H7 (cell line): ENCODE measurements at regions not wholly inside any gene's neighbourhood (a gene's known extent, or its start where the extent isn't known, plus 50 kb on each side); places are given as distances from the start of the nearest gene placed in this dataset.
"Not testable (repeated sequence)": the region's sequence is repeated elsewhere in the genome, so short reads cannot be mapped to it uniquely, and the experiment has no call there.

Experiments used
- DNase-seq: peaks from one replicate; pipeline ENCODE4 v3.0.0; 2012
- H3K27me3 ChIP-seq: 2 replicates; pipeline ENCODE4 v1.6.0; 2011; ENCODE audit warnings: mild to moderate bottlenecking, low read length; ENCODE audit not compliant: control insufficient read depth, insufficient read depth
- H3K36me3 ChIP-seq: replicated peaks from 2 replicates; pipeline ENCODE4 v1.5.1; 2011; ENCODE audit warnings: low read length; ENCODE audit not compliant: control insufficient read depth, insufficient read depth
- H3K4me3 ChIP-seq: 2 replicates; pipeline ENCODE4 v1.5.1; 2011; ENCODE audit warnings: low read depth, mild to moderate bottlenecking, control low read depth, low read length, moderate library complexity; ENCODE audit not compliant: insufficient read depth

DNA sequence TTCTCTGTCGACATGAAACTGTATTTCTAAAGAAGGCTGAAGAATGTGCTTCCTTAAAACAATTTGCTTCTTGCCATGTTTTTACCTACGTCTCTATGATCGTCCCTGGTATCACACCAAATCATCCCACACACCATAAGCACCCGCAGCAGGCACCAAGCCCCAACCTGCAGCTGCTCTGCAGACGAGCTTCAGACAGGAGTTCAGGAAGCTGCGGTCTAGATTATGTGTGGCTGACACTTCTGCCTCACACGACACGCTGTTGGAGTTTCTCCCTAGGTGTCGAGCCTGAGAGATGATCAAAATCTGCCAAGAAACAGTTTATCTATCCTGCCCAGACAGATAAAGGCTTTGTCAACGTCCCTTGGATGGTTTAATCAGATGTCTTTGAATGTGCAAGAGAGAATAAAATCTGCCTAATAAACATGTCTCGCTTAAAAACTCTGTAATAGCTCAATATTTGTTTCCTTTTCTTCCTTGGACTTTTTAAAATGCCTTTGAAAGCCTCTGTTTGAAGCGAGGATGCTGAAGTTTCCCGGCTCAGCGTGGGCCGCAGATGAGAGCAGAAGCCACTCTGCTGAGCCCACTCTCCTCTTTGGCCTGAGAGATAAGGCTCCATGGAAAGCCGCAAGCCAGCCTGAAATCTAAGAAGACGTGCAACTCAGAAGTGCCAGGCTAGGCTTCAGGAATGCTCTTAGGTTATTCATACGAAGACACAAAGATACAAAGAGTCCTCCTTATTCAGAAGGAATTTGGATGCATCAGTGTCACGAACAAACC is 158.3 kb upstream of the PFKP start:
- Histone ChIP-seq H3K36me3 (no peaks in the 10 kb centered on the region), H3K4me3 (no peak overlapping the region), H3K27me3 (no peaks in the 10 kb centered on the region)
- no peak for DNase-seq

DNA sequence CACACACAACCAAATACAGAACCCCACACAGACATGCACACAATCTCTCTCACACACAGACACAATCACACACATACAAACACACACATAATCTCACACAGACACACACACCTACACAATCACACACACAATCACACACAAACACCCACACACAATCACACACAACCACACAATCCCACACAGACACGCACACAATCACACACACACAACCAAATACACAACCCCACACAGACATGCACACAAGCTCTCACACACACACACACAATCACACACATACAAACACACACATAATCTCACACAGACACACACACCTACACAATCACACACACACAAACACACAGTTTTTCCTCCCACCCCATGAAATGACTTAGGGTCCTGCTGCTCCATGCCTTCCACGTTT is 160.4 kb upstream of the PFKP start:
- DNase-seq, result no peak
- Histone ChIP-seq H3K27me3 (no peaks in the 10 kb centered on the region), H3K4me3 (no peak overlapping the region), H3K36me3 (no peaks in the 10 kb centered on the region)

DNA sequence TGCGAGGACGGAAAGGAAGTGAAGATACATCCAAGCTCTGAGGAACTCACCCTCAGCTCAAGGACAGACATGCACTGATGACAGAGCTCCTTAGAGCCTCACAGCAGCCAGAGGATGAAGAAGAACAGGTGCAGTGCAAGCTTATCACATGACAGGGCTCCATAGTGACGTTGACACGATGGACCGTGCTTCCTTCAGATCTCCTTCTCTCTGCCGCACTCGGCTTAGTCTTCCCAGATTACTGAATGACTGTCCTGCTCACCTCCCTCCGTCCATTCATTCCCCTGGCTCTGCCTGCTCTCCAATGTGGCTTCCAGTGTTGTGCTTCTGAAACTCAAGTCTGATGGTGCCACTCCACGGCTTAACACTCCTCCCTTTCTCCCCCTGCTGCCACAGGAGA is 161.5 kb upstream of the PFKP start:
- no peaks in the 10 kb centered on the region for H3K27me3 ChIP-seq
- no peak for DNase-seq
- no peaks in the 10 kb centered on the region for H3K36me3 ChIP-seq
- no peak overlapping the region for H3K4me3 ChIP-seq

DNA sequence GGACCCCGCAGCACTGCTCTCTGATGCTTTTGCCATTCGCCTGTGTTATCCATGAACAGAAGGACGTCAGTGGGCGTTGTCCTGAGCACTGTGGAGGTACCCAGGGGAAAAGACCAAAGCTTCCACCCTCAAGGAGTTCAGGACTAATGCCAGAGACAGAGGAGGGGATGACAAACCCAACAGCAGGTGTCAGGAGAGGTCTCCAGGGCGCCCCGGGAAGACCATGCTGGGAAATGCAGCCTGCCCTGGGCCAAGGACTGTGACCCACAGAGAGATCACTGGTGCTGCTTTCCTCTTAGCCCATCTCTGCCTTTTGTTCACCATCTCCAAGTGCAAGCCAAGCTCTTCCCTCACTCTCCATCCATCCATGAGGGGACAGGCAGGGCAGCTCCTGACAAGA is 166.8 kb upstream of the PFKP start:
- no peaks in the 10 kb centered on the region for H3K27me3 ChIP-seq
- H3K4me3 ChIP-seq, result no peak overlapping the region
- no peak for DNase-seq
- no peaks in the 10 kb centered on the region for H3K36me3 ChIP-seq

DNA sequence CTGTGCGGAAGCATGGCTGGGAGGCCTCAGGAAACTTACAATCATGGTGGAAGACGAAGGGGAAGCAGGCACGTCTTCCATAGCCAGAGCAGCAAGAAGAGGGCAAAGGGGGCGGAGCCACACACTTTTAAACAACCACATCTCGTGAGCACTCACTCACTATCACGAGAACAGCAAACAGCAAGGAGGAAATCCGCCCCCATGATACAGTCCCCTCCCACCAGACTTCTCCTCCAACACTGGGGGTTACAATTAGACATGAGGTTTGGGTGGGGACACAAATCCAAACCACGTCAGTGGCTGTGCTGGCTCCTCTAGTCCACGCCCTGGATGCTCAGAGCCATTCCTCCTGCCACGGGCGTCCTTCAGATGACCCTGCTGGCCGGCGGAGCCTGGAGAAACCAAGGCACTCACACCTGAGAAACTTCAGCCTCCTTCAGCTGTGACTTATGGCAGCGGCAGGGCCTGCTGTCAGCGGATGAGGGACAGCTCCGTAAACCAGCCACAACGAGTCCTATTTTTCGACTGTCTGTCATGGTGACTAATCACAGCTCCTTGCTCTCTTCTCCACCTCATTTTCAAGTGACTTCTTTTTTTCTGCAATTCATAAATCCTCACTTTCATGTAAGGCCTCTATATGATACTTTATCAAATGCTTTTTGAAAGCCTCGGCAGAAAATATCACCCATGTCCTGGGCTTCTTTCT is 167.9 kb upstream of the PFKP start:
- H3K4me3 ChIP-seq, result no peak overlapping the region
- DNase-seq, result no peak
- H3K27me3 ChIP-seq, result no peaks in the 10 kb centered on the region
- H3K36me3 ChIP-seq, result no peaks in the 10 kb centered on the region

DNA sequence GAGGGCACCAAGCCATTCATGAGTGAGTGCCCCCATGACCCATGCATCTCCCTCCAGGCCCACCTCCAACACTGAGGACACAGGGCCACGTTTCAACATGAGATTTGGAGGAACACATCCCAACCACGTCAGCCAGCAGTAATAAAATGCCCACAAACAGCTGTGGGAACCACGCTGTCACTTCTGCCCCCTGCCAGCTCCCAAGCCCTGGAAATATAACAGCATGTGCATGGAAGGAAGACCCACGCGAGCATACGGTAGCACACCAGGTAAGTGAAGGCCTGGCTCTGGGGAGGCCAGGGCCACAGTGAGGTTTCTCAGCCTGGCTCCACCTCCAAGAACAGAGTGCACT is 168.9 kb upstream of the PFKP start:
- no peaks in the 10 kb centered on the region for H3K36me3 ChIP-seq
- H3K27me3 ChIP-seq, result no peaks in the 10 kb centered on the region
- DNase-seq, result no peak
- H3K4me3 ChIP-seq, result no peak overlapping the region

DNA sequence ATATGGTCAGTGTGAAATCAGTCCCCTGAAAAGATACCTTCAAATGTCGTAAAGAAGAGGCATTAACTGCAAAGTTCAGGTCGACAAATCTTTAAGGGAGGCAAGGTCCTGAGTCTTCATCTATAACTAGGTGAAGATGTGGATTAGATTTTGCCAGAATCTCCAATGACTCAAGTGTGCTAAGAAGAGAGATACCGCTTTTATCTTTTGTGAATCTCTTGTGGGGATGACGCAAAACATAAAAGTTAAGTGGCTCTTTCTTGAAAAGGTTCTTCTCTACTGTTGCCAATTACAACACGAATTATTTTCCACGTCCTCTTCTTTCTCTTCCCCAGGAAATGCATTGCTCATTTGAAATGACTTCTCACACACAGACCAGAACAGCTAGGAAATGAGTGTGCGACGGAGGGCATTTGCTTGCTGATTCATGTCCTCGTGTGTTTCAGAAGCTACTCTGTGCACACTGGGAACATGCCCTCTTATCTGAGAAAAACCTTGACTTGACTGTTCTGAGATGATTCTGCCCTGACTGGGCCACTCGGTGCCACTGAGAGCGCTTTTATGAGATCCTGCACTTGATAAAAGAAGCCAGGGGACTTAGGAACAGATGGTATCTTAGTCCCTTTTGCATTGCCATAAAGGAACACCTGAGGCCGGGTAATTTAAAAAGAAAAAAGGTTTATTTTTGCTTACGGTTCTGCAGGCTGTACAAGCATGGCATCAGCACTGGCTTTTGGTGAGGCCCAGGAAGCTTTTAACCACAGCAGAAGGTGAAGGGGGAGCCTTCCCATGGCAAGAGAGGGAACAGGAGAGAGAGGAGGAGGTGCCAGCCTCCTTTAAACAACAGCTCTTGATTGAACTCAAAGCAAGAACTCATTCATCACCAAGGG is 169.5 kb upstream of the PFKP start:
- Histone ChIP-seq H3K27me3 (no peaks in the 10 kb centered on the region), H3K4me3 (no peak overlapping the region), H3K36me3 (no peaks in the 10 kb centered on the region)
- DNase-seq, result no peak

DNA sequence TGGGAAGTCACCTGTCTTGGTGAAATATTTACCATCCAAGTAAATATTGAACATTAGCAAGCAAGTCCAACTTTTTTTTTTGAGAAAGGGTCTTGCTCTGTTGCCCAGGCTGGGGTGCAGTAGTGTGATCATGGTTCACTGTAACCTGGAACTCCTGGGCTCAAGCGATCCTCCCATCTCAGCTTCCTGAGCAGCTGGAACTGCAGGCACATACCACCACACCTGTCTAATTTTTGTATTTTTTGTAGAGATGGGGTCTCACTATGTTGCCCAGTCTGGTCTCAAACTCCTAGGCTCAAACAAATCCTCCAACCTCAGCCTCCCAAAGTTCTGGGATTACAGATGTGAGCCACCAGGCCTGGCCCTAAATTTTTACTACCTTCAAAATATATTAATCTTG is 171.0 kb upstream of the PFKP start:
- not testable (repeated sequence) for DNase-seq, H3K4me3 ChIP-seq, H3K27me3 ChIP-seq, H3K36me3 ChIP-seq

DNA sequence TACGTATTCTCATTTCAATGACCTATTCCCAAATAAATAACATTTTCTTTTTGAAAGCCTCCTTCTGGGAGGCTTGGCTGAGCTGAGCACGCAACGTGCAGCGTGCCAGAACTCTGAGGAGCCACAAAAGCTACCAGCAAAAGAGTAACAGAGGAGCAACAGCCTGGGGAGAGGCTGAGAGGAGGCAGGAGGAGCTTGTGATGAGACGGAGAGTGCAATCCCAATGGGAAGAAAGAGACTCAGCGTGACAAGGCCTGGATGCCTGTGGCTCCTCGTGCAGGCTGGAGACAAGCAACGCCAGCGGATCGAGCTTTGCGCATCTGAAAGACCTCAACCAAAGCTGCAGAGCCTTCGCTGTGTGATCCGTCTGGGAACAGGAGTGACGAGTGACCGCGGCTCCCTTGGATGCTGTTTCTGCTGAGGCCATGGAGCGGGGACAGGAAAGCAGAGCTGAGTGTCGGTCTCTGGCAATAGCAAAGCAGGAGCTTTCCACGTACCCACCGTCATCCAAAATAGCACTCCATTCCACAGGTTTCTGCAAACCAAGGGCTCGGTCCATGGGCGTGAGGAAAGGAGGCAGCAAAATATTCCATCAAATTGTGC is 171.7 kb upstream of the PFKP start:
- Histone ChIP-seq H3K36me3 (no peaks in the 10 kb centered on the region), H3K4me3 (no peak overlapping the region), H3K27me3 (no peaks in the 10 kb centered on the region)
- DNase-seq, result peak; percentile 65

DNA sequence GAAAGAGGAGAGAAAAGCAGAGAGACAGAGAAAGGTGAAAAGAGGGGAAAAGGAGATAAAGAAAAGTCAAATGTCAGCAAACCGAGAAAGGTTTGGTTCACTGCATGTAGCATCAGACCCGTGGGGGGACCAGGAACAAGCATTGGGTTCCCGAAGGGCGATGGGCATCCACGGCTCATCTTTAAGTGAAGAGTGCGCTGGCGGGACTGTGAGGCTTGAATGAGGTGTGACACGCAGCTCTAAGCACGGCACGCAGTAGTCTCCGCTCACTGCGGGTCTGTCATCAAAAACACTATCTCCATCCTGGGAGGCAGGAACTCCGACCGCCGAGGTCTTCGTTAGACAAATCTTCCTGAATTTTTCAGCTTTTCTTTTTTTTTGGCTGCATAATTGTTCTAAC is 173.4 kb upstream of the PFKP start:
- H3K36me3 ChIP-seq, result no peaks in the 10 kb centered on the region
- no peak for DNase-seq
- no peaks in the 10 kb centered on the region for H3K27me3 ChIP-seq
- H3K4me3 ChIP-seq, result no peak overlapping the region

DNA sequence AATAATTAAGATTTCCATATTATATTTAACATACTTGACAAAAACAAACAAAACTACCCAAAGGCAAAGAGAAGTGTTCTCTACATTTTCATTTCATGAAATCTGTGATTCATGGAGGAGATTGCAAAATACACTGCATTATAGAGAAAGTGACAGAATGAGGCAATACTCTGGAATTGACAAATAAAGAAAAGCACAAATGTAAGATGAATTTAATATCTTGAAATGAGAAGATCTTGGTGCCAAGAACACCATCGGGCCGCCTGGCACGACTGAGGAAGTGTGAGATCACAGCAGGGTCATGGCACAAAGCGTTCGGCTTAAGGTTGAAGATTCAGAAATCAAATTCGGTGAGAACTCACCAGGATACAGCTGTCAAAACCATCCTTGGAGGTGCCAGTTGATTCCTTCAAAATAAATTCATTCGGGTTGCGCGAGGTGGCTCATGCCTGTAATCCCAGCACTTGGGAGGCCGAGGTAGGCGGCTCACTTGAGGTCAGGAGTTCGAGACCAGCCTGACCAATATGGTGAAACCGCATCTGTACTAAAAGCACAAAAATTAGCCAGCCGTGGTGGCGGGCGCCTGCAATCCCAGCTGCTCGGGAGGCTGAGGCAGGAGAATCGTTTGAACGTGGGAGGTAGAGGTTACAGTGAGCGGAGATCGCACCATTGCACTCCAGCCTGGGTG is 174.0 kb upstream of the PFKP start:
- H3K4me3 ChIP-seq, result no peak overlapping the region
- H3K36me3 ChIP-seq, result no peaks in the 10 kb centered on the region
- H3K27me3 ChIP-seq, result no peaks in the 10 kb centered on the region
- DNase-seq, result no peak

DNA sequence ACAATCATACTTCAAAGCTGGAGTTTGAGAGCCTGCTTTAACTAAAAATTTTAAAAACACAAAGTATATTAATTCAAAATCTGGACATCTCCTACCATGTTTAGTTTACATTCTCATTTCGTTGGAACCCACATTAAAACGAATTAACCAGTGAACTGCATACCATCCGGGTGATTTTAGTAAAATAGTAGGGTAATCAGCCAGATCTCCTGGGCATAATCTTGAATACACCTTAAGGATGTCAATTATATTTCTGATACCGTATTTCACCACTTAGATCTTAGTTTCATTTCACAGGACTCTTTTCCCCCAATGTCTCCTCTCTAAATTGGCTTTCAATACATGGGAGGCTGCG is 175.6 kb upstream of the PFKP start:
- no peaks in the 10 kb centered on the region for H3K27me3 ChIP-seq
- no peak for DNase-seq

DNA sequence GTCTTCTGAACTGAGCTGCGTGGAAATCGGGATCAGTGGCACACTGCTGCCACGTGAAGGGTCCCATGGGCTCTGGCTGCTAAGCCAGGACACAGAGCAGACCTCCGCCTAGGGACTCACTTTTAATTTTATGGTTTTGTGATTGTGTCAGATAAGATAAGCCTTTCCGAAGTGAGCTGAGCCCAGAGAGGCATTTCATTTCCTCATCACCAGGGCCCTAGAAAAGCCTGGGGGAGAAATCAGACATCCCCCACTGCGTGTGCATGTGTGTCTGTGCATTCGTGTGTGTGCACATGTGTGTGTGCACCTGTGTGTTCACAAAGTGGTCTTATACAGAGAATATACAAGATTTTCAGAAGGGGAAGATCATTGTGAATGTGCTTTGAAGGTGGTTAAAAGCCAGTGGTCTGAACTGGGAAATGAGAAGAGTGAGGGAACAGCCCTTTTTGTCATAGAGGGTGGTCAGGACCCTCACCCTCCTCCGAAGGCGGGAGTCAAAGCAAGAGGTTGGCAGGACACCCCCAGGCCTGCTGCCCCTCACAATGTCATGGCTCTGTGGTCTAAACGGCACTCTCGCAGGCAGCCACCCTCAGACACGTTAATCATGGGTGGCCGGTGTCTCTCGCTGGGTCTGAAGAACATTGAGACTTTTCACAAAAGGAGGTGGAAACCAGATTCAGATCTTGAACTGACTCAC is 176.1 kb upstream of the PFKP start:
- no peak for DNase-seq
- no peaks in the 10 kb centered on the region for H3K27me3 ChIP-seq
- H3K36me3 ChIP-seq, result no peaks in the 10 kb centered on the region
- no peak overlapping the region for H3K4me3 ChIP-seq

More for the DNA sequence above, 175.6 kb upstream of the PFKP start:
- Histone ChIP-seq H3K4me3 (no peak overlapping the region), H3K36me3 (no peaks in the 10 kb centered on the region)

DNA sequence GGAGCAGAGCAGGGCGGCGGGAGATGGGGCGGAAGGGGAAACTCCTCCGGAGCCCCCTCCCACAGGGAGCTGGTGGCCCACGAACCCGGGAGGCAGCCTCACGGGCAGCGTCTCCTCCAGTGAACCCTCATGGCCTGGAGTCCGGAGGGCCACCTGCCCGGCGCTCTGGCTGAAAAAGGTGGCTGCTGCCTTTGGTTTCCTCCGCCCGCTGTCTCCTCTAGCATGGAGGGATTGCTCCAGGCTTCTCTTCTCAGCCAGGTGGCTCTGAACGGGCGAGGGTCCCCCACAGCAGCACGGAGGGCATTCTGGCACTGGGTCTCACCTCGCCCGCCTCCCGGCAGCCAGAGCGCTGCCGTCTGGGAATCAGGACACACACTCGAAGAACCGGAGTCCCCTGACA is 177.3 kb upstream of the PFKP start:
- H3K4me3 ChIP-seq, result no peak overlapping the region
- no peaks in the 10 kb centered on the region for H3K36me3 ChIP-seq
- H3K27me3 ChIP-seq, result no peaks in the 10 kb centered on the region
- no peak for DNase-seq
